Peyer's patch (tissue), 4 donors: ENCODE measurements at regions not wholly inside any gene's neighbourhood (a gene's known extent, or its start where the extent isn't known, plus 50 kb on each side); places are given as distances from the start of the nearest gene placed in this dataset.
"Not testable (repeated sequence)": the region's sequence is repeated elsewhere in the genome, so short reads cannot be mapped to it uniquely, and the experiment has no call there.

Source experiments
- DNase-seq, 3 donors: peaks; one replicate each; pipeline ENCODE4 v3.0.0-alpha.2; 2017 to 2019
- H3K27ac ChIP-seq, 4 donors: fragments of 200-600 bp; sonication (generic); one replicate each; pipeline ENCODE4 v1.5.1; 2016 to 2019
- H3K27me3 ChIP-seq, 2 donors: fragments of 200-600 bp; sonication (generic); one replicate each; pipeline ENCODE4 v1.5.1; 2019
- H3K36me3 ChIP-seq, 3 donors: fragments of 200-600 bp; sonication (generic); one replicate each; pipeline ENCODE4 v1.5.1; 2016 to 2019
- H3K4me1 ChIP-seq, 4 donors: fragments of 200-600 bp; sonication (generic); one replicate each; pipeline ENCODE4 v1.5.1; 2016 to 2019
- H3K4me3 ChIP-seq, 4 donors: fragments of 200-600 bp; sonication (generic); 1 replicate in 3 of 4; 2 replicates in 1 of 4; pipeline ENCODE4 v1.5.1; 2016 to 2019; ENCODE audit warnings: mild to moderate bottlenecking in 1 of 4
- H3K9me3 ChIP-seq, 4 donors: fragments of 200-600 bp; sonication (generic); one replicate each; pipeline ENCODE4 v1.5.1; 2016 to 2019; ENCODE audit warnings: mild to moderate bottlenecking in 1 of 4
- POLR2A ChIP-seq, 2 donors: fragments of 450-650 bp; IDR thresholded peaks; one replicate each; pipeline ENCODE4 v1.5.1; 2017; ENCODE audit warnings: antibody characterized with exemption in 2 of 2, mild to moderate bottlenecking in 2 of 2, moderate library complexity in 2 of 2
- TF ChIP-seq, protein P1 (sequence below), 6 experiments: fragments of 450-650 bp in 4 of 6; fragments of 200-600 bp in 2 of 6; sonication (generic) in 1 of 6; IDR thresholded peaks; one replicate each; pipeline ENCODE4 v1.5.1; 2017 to 2019; ENCODE audit warnings: antibody characterized with exemption in 6 of 6, mild to moderate bottlenecking in 3 of 6, moderate library complexity in 1 of 6

DNA sequence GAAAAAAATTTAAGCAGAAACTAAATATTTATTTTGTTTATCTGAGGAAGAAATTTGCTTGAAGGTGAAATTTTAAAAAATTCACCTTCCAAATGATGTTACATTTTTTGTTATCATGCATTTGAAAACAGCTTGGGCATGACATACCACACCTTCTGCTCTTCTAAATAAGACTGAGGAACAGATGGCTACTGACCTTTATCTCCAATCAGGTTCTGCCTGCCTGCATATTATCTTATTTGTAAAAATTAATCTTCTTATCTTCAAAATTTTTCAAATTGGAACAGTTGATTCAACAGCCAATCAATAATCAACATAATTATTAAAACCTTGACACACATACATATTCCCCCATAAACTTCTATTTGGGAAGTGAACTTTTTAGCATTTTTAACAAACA, 641.8 kb upstream of the ZNF385D start:
- Histone ChIP-seq H3K36me3 (no peaks in the 10 kb centered on the region), H3K27me3 (no peaks in the 10 kb centered on the region), H3K27ac (no peak overlapping the region), H3K9me3 (no peaks in the 10 kb centered on the region), H3K4me1 (no peaks in the 10 kb centered on the region), H3K4me3 (no peak overlapping the region)
- DNase-seq = no peak
- TF ChIP-seq, protein P1, sequence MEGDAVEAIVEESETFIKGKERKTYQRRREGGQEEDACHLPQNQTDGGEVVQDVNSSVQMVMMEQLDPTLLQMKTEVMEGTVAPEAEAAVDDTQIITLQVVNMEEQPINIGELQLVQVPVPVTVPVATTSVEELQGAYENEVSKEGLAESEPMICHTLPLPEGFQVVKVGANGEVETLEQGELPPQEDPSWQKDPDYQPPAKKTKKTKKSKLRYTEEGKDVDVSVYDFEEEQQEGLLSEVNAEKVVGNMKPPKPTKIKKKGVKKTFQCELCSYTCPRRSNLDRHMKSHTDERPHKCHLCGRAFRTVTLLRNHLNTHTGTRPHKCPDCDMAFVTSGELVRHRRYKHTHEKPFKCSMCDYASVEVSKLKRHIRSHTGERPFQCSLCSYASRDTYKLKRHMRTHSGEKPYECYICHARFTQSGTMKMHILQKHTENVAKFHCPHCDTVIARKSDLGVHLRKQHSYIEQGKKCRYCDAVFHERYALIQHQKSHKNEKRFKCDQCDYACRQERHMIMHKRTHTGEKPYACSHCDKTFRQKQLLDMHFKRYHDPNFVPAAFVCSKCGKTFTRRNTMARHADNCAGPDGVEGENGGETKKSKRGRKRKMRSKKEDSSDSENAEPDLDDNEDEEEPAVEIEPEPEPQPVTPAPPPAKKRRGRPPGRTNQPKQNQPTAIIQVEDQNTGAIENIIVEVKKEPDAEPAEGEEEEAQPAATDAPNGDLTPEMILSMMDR (IDR thresholded peaks at IDR 0.05) = no peak
- no peak for TF ChIP-seq POLR2A (IDR thresholded peaks at IDR 0.05)

- no peak for DNase-seq
- H3K4me1 ChIP-seq = no peaks in the 10 kb centered on the region
- no peak overlapping the region for H3K4me3 ChIP-seq
- H3K27me3 ChIP-seq = no peaks in the 10 kb centered on the region
- H3K27ac ChIP-seq = no peak overlapping the region
- TF ChIP-seq, protein P1 (IDR thresholded peaks at IDR 0.05) = no peak
- no peak for TF ChIP-seq POLR2A (IDR thresholded peaks at IDR 0.05)
- H3K9me3 ChIP-seq = no peaks in the 10 kb centered on the region
- no peaks in the 10 kb centered on the region for H3K36me3 ChIP-seq
Observed at GRCh38 chr3:22399566-22399965, 648.6 kb upstream of the ZNF385D start.

DNA sequence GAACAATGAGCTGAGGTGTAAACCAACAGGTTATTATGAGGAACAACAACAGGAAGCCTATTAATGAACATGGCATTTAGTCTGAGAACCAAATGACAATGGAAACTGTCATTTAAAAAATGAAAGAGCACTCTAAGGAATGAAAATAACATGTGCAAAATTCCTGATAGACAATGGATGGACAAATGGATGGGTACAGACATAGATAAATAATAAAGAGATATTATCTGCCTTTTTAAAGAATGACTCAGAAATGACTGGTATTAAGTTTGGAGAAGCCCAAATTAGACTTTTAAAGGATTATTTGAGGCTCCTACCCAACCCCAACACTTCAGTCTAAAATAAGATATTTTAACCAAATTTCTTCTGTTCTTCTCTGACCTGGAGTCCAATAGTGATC, 650.5 kb upstream of the ZNF385D start:
- H3K4me1 ChIP-seq = no peaks in the 10 kb centered on the region
- DNase-seq = no peak
- H3K27me3 ChIP-seq = no peaks in the 10 kb centered on the region
- no peaks in the 10 kb centered on the region for H3K9me3 ChIP-seq
- TF ChIP-seq, protein P1 (IDR thresholded peaks at IDR 0.05) = no peak
- TF ChIP-seq POLR2A (IDR thresholded peaks at IDR 0.05) = no peak
- no peak overlapping the region for H3K27ac ChIP-seq
- no peak overlapping the region for H3K4me3 ChIP-seq
- no peaks in the 10 kb centered on the region for H3K36me3 ChIP-seq

DNA sequence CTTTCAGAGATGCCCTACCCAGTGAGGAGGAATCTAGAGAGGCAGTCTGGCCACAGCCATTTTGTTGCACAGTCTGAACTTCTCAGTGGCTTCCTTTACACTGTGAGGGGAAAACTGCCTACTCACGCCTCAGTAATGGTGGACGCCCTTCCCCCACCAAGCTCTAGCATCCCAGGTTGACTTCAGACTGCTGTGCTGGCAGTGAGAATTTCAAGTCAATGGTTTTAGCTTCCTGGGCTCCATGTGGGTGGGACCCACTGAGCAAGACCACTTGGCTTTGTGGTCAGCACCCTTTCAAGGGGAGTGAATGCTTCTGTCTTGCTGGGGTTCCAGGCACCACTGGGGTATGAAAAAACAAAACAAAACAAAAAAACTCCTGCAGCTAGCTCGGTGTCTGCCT, 663.2 kb upstream of the ZNF385D start:
- H3K27ac ChIP-seq = no peak overlapping the region
- TF ChIP-seq POLR2A (IDR thresholded peaks at IDR 0.05) = no peak
- TF ChIP-seq, protein P1 (IDR thresholded peaks at IDR 0.05) = no peak
- no peaks in the 10 kb centered on the region for H3K36me3 ChIP-seq
- no peaks in the 10 kb centered on the region for H3K4me1 ChIP-seq
- H3K9me3 ChIP-seq = peaks cover 0 to 5% (median 0%) of the 10 kb centered on the region in 4 donors
- no peak overlapping the region for H3K4me3 ChIP-seq
- no peak for DNase-seq
- H3K27me3 ChIP-seq = no peaks in the 10 kb centered on the region

DNA sequence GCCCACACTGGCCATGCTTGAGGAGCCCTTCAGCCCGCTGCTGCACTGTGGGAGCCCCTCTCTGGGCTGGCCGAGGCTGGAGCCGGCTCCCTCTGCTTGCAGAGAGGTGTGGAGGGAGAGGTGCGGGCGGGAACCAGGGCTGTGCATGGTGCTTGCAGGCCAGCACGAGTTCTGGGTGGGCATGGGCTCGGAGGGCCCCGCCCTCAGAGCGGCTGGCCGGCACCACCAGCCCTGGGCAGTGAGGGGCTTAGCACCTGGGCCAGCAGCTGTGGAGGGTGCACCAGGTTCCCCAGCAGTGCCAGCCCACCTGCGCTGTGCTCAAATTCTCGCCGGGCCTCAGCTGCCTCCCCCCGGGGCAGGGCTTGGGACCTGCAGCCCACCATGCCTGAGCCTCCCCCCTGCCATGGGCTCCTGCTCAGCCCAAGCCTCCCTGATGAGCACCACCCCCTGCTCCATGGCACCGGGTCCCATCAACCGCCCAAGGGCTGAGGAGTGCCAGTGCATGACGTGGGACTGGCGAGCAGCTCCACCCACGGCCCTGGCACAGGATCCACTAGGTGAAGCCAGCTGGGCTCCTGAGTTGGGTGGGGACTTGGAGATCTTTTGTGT, 665.9 kb upstream of the ZNF385D start:
- H3K27ac ChIP-seq, DNase-seq, H3K36me3 ChIP-seq, H3K4me3 ChIP-seq, H3K27me3 ChIP-seq, H3K4me1 ChIP-seq, H3K9me3 ChIP-seq: not testable (repeated sequence)

GRCh38 chr3:22419261-22419660, 668.3 kb upstream of the ZNF385D start:
- no peaks in the 10 kb centered on the region for H3K4me1 ChIP-seq

GRCh38 chr3:22421589-22421988, 670.6 kb upstream of the ZNF385D start:
- no peak for DNase-seq
- no peaks in the 10 kb centered on the region for H3K4me1 ChIP-seq
- no peak for TF ChIP-seq POLR2A (IDR thresholded peaks at IDR 0.05)
- TF ChIP-seq, protein P1 (IDR thresholded peaks at IDR 0.05) = no peak
- H3K9me3 ChIP-seq = no peaks in the 10 kb centered on the region
- H3K27me3 ChIP-seq = no peaks in the 10 kb centered on the region
- H3K36me3 ChIP-seq = no peaks in the 10 kb centered on the region
- H3K4me3 ChIP-seq = no peak overlapping the region
- no peak overlapping the region for H3K27ac ChIP-seq

More at GRCh38 chr3:22419261-22419660, 668.3 kb upstream of the ZNF385D start:
- Histone ChIP-seq H3K27me3 (no peaks in the 10 kb centered on the region), H3K36me3 (no peaks in the 10 kb centered on the region), H3K27ac (no peak overlapping the region), H3K4me3 (no peak overlapping the region), H3K9me3 (peaks cover 0 to 5% (median 0%) of the 10 kb centered on the region in 4 donors)
- TF ChIP-seq POLR2A (IDR thresholded peaks at IDR 0.05) = no peak
- DNase-seq = no peak
